Stomach smooth muscle (tissue), 2 donors: ENCODE measurements at regions not wholly inside any gene's neighbourhood (a gene's known extent, or its start where the extent isn't known, plus 50 kb on each side); places are given as distances from the start of the nearest gene placed in this dataset.
"Not testable (repeated sequence)": the region's sequence is repeated elsewhere in the genome, so short reads cannot be mapped to it uniquely, and the experiment has no call there.

Source experiments
- H3K27ac ChIP-seq: one replicate; pipeline ENCODE4 v1.7.0; 2013; ENCODE audit warnings: mild to moderate bottlenecking, low read length, inconsistent platforms
- H3K27me3 ChIP-seq, 2 donors: one replicate each; pipeline ENCODE4 v1.7.0; 2013; ENCODE audit warnings: low read length in 2 of 2; ENCODE audit not compliant: insufficient read depth in 2 of 2, control insufficient read depth in 1 of 2
- H3K36me3 ChIP-seq, 2 donors: one replicate each; pipeline ENCODE4 v1.7.0; 2013; ENCODE audit warnings: low read length in 2 of 2; ENCODE audit not compliant: control insufficient read depth in 2 of 2, insufficient read depth in 2 of 2
- H3K4me1 ChIP-seq: one replicate; pipeline ENCODE4 v1.7.0; 2013; ENCODE audit warnings: low read length; ENCODE audit not compliant: control insufficient read depth, insufficient read depth
- H3K4me3 ChIP-seq, 2 donors: one replicate each; pipeline ENCODE4 v1.7.0; 2013; ENCODE audit warnings: low read length in 2 of 2
- H3K9ac ChIP-seq, 2 donors: one replicate each; pipeline ENCODE4 v1.7.0; 2013; ENCODE audit warnings: low read length in 2 of 2, mild to moderate bottlenecking in 1 of 2
- H3K9me3 ChIP-seq, 2 donors: one replicate each; pipeline ENCODE4 v1.7.0; 2013; ENCODE audit warnings: low read length in 2 of 2; ENCODE audit not compliant: control insufficient read depth in 2 of 2
- donor health status: healthy.
- donor health status: Pancreatic carcinoma.

- H3K36me3 ChIP-seq, result no peaks in the 10 kb centered on the region
- no peaks in the 10 kb centered on the region for H3K27me3 ChIP-seq
- no peak overlapping the region for H3K4me3 ChIP-seq
- H3K27ac ChIP-seq, result no peak overlapping the region
- H3K4me1 ChIP-seq, result no peaks in the 10 kb centered on the region
- H3K9ac ChIP-seq, result no peak overlapping the region
- peaks cover 3 to 7% of the 10 kb centered on the region in 2 donors for H3K9me3 ChIP-seq
Measured at GRCh38 chr12:25884024-25884919, 74.2 kb upstream of the RASSF8 start.

DNA sequence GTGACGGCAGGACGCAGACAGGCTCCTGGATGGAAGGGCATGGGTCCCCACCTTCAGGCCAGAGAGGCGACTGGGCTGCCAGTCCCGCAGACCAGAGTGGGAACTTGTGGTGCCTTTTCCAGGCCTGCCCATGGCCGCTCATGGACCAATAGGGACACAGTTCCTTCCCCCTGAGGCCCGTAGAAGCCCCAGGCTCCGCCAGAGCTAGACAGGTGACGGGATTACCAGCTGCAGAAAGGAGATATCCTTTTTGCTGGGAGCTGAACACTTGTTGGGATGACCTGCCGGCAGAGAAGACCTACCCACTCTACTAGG lies 73.6 kb upstream of the RASSF8 start:
- no peak overlapping the region for H3K4me3 ChIP-seq
- H3K4me1 ChIP-seq, result no peaks in the 10 kb centered on the region
- no peak overlapping the region for H3K9ac ChIP-seq
- H3K9me3 ChIP-seq, result peaks cover 0 to 4% of the 10 kb centered on the region in 2 donors
- no peak overlapping the region for H3K27ac ChIP-seq
- no peaks in the 10 kb centered on the region for H3K36me3 ChIP-seq
- H3K27me3 ChIP-seq, result no peaks in the 10 kb centered on the region

- peaks cover 0 to 4% of the 10 kb centered on the region in 2 donors for H3K9me3 ChIP-seq
- no peaks in the 10 kb centered on the region for H3K36me3 ChIP-seq
- no peaks in the 10 kb centered on the region for H3K27me3 ChIP-seq
- H3K4me3 ChIP-seq, result no peak overlapping the region
- H3K27ac ChIP-seq, result no peak overlapping the region
- no peaks in the 10 kb centered on the region for H3K4me1 ChIP-seq
- H3K9ac ChIP-seq, result no peak overlapping the region
Measured at GRCh38 chr12:25886396-25886795, 72.1 kb upstream of the RASSF8 start.

- H3K9me3 ChIP-seq, result no peaks in the 10 kb centered on the region
- no peak overlapping the region for H3K9ac ChIP-seq
- no peaks in the 10 kb centered on the region for H3K4me1 ChIP-seq
- H3K27ac ChIP-seq, result no peak overlapping the region
- H3K36me3 ChIP-seq, result no peaks in the 10 kb centered on the region
- H3K27me3 ChIP-seq, result no peaks in the 10 kb centered on the region
- H3K4me3 ChIP-seq, result no peak overlapping the region
Measured at GRCh38 chr12:25887367-25887766, 71.1 kb upstream of the RASSF8 start.

GRCh38 chr12:25889185-25889584 lies 69.3 kb upstream of the RASSF8 start:
- H3K9ac ChIP-seq, result no peak overlapping the region
- no peaks in the 10 kb centered on the region for H3K36me3 ChIP-seq
- H3K27ac ChIP-seq, result no peak overlapping the region
- H3K9me3 ChIP-seq, result peaks cover 0 to 4% of the 10 kb centered on the region in 2 donors
- H3K4me1 ChIP-seq, result no peaks in the 10 kb centered on the region
- H3K4me3 ChIP-seq, result no peak overlapping the region
- no peaks in the 10 kb centered on the region for H3K27me3 ChIP-seq

DNA sequence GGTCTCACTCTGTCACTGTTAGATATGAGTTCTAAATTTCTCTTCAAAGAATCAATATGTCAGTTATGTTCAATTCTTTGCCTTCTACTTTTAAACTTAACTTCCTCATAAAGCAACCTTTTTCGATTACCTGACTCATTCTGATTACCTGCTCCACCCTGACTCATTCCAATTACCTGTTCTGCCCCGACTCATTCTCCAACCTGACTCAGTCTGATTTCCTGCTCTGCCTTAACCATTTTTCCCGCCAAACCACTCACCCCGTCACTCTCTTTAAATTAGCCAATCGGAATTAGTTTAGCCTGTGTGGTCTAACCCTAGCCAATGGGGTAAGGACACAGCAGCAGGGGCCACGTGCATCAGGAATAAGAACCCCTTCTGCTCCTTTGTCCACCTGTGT lies 67.4 kb upstream of the RASSF8 start:
- H3K27me3 ChIP-seq, H3K9me3 ChIP-seq, H3K9ac ChIP-seq, H3K27ac ChIP-seq, H3K36me3 ChIP-seq, H3K4me1 ChIP-seq, H3K4me3 ChIP-seq: not testable (repeated sequence)

- Histone ChIP-seq H3K9ac (no peak overlapping the region), H3K27ac (no peak overlapping the region), H3K27me3 (no peaks in the 10 kb centered on the region), H3K4me3 (no peak overlapping the region), H3K9me3 (peaks cover 0 to 4% of the 10 kb centered on the region in 2 donors), H3K36me3 (no peaks in the 10 kb centered on the region), H3K4me1 (no peaks in the 10 kb centered on the region)
Measured at GRCh38 chr12:25894759-25895158, 63.7 kb upstream of the RASSF8 start.

- H3K36me3 ChIP-seq, result no peaks in the 10 kb centered on the region
- no peak overlapping the region for H3K4me3 ChIP-seq
- H3K27ac ChIP-seq, result no peak overlapping the region
- no peaks in the 10 kb centered on the region for H3K4me1 ChIP-seq
- H3K27me3 ChIP-seq, result no peaks in the 10 kb centered on the region
- H3K9me3 ChIP-seq, result peaks cover 0 to 4% of the 10 kb centered on the region in 2 donors
- no peak overlapping the region for H3K9ac ChIP-seq
Measured at GRCh38 chr12:25896981-25897380, 61.5 kb upstream of the RASSF8 start.

DNA sequence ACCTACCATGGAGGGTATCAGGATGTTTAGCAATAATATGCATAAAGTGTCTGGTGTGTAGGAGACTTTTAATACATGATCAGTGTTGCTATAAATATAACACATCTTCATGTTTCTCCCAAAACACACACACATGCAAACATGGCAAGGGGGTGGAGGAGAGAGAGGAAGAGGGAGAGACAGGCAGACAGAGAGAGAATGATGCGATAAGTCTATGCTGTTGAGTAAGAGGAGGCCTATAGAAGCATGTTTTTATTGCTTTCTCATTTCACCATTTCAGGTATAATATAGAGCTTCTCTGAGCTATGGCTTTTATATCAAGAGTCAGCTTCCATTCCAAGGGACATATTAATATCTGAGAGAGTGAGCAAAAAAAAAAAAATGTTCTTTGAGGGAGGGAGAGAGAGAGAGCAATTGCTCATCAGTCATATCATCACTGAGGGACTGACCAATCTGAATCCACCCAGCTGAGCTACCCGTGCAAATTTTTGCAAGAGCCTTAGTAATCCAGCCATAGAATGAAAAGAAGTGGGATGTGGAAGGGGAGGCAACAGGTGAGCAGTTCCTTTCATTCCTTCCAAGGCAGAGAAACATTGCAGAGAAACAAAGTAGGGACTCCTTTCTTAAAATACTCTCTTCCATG lies 54.8 kb upstream of the RASSF8 start:
- no peaks in the 10 kb centered on the region for H3K27me3 ChIP-seq
- H3K36me3 ChIP-seq, result no peaks in the 10 kb centered on the region
- no peaks in the 10 kb centered on the region for H3K4me1 ChIP-seq
- no peak overlapping the region for H3K9ac ChIP-seq
- H3K4me3 ChIP-seq, result no peak overlapping the region
- no peak overlapping the region for H3K27ac ChIP-seq
- no peaks in the 10 kb centered on the region for H3K9me3 ChIP-seq

DNA sequence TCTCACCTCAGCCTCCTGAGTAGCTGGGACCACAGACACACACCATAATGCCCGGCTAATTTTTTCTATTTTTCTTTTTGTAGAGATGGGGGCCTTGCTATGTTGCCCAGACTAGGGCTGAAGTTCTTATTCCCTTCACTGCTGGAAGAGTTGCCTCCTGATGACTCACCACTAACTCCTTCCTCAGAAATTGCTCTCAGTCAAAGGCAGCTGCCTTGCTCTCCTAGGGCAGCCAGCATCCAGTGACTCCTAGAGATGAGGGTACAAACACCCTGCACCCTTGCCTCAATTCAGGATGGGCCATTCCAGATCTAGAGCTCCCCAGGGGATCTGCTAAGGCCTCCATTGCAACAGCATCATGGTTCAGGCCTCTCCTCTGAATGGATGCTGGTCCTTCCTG lies 54.0 kb upstream of the RASSF8 start:
- no peak overlapping the region for H3K9ac ChIP-seq

More for the DNA sequence above, 54.0 kb upstream of the RASSF8 start:
- no peak overlapping the region for H3K4me3 ChIP-seq
- no peaks in the 10 kb centered on the region for H3K9me3 ChIP-seq
- no peaks in the 10 kb centered on the region for H3K4me1 ChIP-seq
- no peak overlapping the region for H3K27ac ChIP-seq
- H3K27me3 ChIP-seq, result no peaks in the 10 kb centered on the region
- H3K36me3 ChIP-seq, result no peaks in the 10 kb centered on the region
